Natural killer cell (primary cell): ENCODE measurements at regions not wholly inside any gene's neighbourhood (a gene's known extent, or its start where the extent isn't known, plus 50 kb on each side); places are given as distances from the start of the nearest gene placed in this dataset.

Source experiments
- ATAC-seq, 3 donors: fragments of 150-1000 bp in 2 of 3; fragments of 200-7000 bp in 1 of 3; cut with Tn5 transposase; 1 replicate in 1 of 3; 2 replicates in 2 of 3; pipeline ENCODE4 v1.10.0; 2021; ENCODE audit warnings: mild to moderate bottlenecking in 2 of 3, moderate library complexity in 2 of 3
- DNase-seq, 2 donors: peaks; one replicate each; pipeline versions ENCODE4 v3.0.0 to v3.0.0-alpha.2; 2013 to 2021; ENCODE audit warnings: mixed read lengths in 1 of 2
- H3K27ac ChIP-seq: one replicate; pipeline ENCODE4 v1.5.1; 2013; ENCODE audit warnings: mild to moderate bottlenecking, low read length
- H3K27me3 ChIP-seq: one replicate; pipeline ENCODE4 v1.6.1; 2013; ENCODE audit warnings: low read length; ENCODE audit not compliant: control insufficient read depth, insufficient read depth
- H3K36me3 ChIP-seq: one replicate; pipeline ENCODE4 v1.6.1; 2013; ENCODE audit warnings: low read length; ENCODE audit not compliant: control insufficient read depth, insufficient read depth
- H3K4me1 ChIP-seq: one replicate; pipeline ENCODE4 v1.6.1; 2013; ENCODE audit warnings: low read length; ENCODE audit not compliant: control insufficient read depth, insufficient read depth
- H3K4me3 ChIP-seq: one replicate; pipeline ENCODE4 v1.5.1; 2013; ENCODE audit warnings: low read length
- H3K9me3 ChIP-seq: one replicate; pipeline ENCODE4 v1.6.1; 2013; ENCODE audit warnings: low read length; ENCODE audit not compliant: control insufficient read depth, insufficient read depth
- H3K27ac Mint-ChIP-seq, 2 donors: one replicate each; pipeline ENCODE4 v1.8.0; 2022; ENCODE audit warnings: mild to moderate bottlenecking in 2 of 2, mixed read lengths in 2 of 2, moderate library complexity in 1 of 2
- H3K27me3 Mint-ChIP-seq, 2 donors: one replicate each; pipeline ENCODE4 v1.8.0; 2022; ENCODE audit warnings: low read depth in 2 of 2, mixed read lengths in 2 of 2
- H3K36me3 Mint-ChIP-seq: one replicate; pipeline ENCODE4 v1.8.0; 2022; ENCODE audit warnings: mixed read lengths
- H3K4me1 Mint-ChIP-seq, 2 donors: one replicate each; pipeline ENCODE4 v1.8.0; 2022; ENCODE audit warnings: mixed read lengths in 2 of 2
- H3K4me3 Mint-ChIP-seq: one replicate; pipeline ENCODE4 v1.8.0; 2022; ENCODE audit warnings: mild to moderate bottlenecking, moderate library complexity, mixed read lengths
- H3K9me3 Mint-ChIP-seq, 2 donors: one replicate each; pipeline ENCODE4 v1.8.0; 2022; ENCODE audit warnings: mixed read lengths in 2 of 2
- WGBS: methylation state at CpG from one replicate; pipeline ENCODE4 v1.1.7; 2013; ENCODE audit warnings: missing lambda C conversion rate; ENCODE audit not compliant: insufficient coverage; 5-methylcytosine and 5-hydroxymethylcytosine counted together
- intact Hi-C: fragments of 100-400 bp; cut with micrococcal nuclease; formaldehyde crosslinking; loops from one replicate; pipeline ENCODE4 v1.14.2; 2022
- TF ChIP-seq, protein P1 (sequence below): fragments of 200-600 bp; IDR thresholded peaks from one replicate; pipeline ENCODE4 v1.8.0; 2022; ENCODE audit warnings: antibody characterized with exemption

DNA sequence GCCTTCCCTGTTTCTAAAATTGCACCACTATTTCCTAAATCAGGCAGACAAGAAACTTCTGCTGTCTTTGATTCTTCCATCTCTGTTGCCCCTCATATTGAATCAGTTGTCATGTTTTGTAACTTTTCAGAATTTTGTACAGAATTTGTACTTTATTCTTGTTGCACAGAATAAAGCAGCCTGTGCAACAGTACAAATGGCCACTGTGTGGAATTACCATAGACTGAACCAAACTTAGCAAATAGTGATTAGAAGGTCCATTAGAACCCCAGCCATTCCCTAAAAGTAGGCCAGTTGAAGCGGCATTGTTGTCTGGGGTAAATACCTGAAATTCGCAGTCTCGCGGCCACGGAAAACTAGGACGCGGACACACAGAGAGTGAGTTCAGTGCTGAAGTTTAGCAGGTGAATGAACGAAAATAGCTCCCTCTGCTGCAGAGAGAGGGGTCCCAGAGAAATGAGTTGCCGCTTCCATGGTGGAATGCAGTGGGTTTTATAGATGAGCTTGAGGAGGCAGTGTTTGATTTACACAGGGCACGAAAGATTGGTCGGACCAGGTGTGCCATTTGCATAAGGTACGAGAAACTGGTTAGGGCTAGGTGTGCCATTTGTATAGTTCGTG, 71.8 kb downstream of the C4orf33 start:
- Mint-ChIP-seq H3K36me3 (no peaks in the 10 kb centered on the region), H3K27ac (no peak overlapping the region), H3K9me3 (no peaks in the 10 kb centered on the region), H3K27me3 (peaks cover 32 to 43% of the 10 kb centered on the region in 2 donors), H3K4me3 (no peak overlapping the region), H3K4me1 (no peaks in the 10 kb centered on the region)
- no peaks in the 10 kb centered on the region for H3K9me3 ChIP-seq
- peaks cover 11% of the 10 kb centered on the region for H3K27me3 ChIP-seq
- intact Hi-C loops, result no loop called here
- ATAC-seq, result no peak
- H3K4me3 ChIP-seq, result no peak overlapping the region
- H3K27ac ChIP-seq, result no peak overlapping the region
- no peak for DNase-seq
- 59% methylated on average over 13 of the region's 13 CpGs for WGBS
- no peaks in the 10 kb centered on the region for H3K36me3 ChIP-seq
- H3K4me1 ChIP-seq, result no peaks in the 10 kb centered on the region
- TF ChIP-seq, protein P1, sequence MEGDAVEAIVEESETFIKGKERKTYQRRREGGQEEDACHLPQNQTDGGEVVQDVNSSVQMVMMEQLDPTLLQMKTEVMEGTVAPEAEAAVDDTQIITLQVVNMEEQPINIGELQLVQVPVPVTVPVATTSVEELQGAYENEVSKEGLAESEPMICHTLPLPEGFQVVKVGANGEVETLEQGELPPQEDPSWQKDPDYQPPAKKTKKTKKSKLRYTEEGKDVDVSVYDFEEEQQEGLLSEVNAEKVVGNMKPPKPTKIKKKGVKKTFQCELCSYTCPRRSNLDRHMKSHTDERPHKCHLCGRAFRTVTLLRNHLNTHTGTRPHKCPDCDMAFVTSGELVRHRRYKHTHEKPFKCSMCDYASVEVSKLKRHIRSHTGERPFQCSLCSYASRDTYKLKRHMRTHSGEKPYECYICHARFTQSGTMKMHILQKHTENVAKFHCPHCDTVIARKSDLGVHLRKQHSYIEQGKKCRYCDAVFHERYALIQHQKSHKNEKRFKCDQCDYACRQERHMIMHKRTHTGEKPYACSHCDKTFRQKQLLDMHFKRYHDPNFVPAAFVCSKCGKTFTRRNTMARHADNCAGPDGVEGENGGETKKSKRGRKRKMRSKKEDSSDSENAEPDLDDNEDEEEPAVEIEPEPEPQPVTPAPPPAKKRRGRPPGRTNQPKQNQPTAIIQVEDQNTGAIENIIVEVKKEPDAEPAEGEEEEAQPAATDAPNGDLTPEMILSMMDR, result no peak

DNA sequence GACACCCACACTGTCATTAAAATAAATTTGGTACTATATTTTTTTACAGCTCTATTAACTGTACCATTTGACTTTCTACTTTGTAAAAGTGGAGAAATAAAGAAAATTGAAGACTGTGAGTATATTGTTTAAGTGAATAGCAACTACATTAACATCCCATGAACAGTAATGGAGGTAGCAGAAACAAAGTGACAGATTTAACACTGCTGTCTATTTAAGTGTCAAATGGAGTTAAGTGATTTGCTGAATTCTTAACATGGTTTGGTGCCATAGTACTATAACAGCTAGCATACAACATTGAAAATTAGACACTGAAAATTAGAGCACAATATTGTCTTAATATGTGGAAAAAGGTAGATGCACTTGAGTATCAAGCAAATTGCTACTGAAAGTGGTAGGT, 76.2 kb downstream of the C4orf33 start:
- Histone ChIP-seq H3K27ac (no peak overlapping the region), H3K36me3 (no peaks in the 10 kb centered on the region), H3K27me3 (peaks cover 7% of the 10 kb centered on the region), H3K4me1 (no peaks in the 10 kb centered on the region), H3K4me3 (no peak overlapping the region), H3K9me3 (no peaks in the 10 kb centered on the region)
- H3K4me3 Mint-ChIP-seq, result no peak overlapping the region
- no peaks in the 10 kb centered on the region for H3K9me3 Mint-ChIP-seq
- H3K36me3 Mint-ChIP-seq, result no peaks in the 10 kb centered on the region
- no peak overlapping the region for H3K27ac Mint-ChIP-seq
- DNase-seq (no peak), ATAC-seq (no peak)
- TF ChIP-seq, protein P1, result no peak
- H3K27me3 Mint-ChIP-seq, result peaks cover 28 to 43% of the 10 kb centered on the region in 2 donors
- intact Hi-C loops, result no loop called here
- no peaks in the 10 kb centered on the region for H3K4me1 Mint-ChIP-seq

DNA sequence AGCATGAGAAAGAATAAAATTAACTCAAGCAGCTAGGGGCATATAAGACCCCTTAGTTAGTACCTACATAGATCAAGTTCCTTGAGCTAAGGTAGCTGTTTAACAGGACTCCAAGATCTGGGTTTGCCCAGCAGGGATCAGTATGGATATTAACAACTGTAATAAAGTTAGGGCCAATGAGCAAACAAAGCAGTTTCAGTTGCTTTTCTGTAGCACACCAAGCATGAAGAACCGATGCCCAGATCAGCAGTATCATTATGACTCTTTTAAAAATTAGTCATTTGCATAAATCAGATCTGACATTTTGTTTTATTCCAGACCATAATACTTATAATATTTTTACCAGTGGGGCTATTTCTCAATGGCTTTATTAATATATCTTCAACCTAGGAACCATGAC, 80.9 kb downstream of the C4orf33 start:
- ATAC-seq (no peak), DNase-seq (no peak)
- no peak overlapping the region for H3K27ac Mint-ChIP-seq
- TF ChIP-seq, protein P1, result no peak
- H3K4me3 Mint-ChIP-seq, result no peak overlapping the region
- Histone ChIP-seq H3K9me3 (no peaks in the 10 kb centered on the region), H3K27me3 (no peaks in the 10 kb centered on the region), H3K4me3 (no peak overlapping the region), H3K27ac (no peak overlapping the region), H3K4me1 (no peaks in the 10 kb centered on the region), H3K36me3 (no peaks in the 10 kb centered on the region)
- H3K27me3 Mint-ChIP-seq, result peaks cover 11 to 13% of the 10 kb centered on the region in 2 donors
- 93% methylated on average over 1 of the region's 1 CpG for WGBS
- no peaks in the 10 kb centered on the region for H3K9me3 Mint-ChIP-seq
- no peaks in the 10 kb centered on the region for H3K36me3 Mint-ChIP-seq
- no peaks in the 10 kb centered on the region for H3K4me1 Mint-ChIP-seq
- intact Hi-C loops, result no loop called here

DNA sequence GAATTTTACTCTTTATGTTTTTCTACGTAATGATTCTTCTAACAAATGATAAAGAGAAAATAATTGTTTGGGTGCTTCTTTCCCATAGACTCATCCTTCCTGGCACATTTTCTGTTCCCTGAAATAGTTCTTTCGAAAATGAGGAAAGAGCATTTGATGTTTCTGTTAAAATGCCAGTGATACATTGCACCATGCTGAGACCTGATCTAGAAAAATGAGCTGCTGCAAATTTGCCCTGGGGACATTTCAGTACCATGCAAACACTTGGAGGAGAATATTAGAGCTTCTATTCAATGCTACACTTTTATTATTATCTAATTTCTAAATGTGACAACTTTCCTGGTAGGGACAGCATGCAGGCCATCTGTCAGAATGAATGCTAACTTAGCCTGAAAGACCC, 83.3 kb downstream of the C4orf33 start:
- Mint-ChIP-seq H3K9me3 (no peaks in the 10 kb centered on the region), H3K4me1 (no peaks in the 10 kb centered on the region), H3K36me3 (no peaks in the 10 kb centered on the region), H3K27me3 (peaks cover 0 to 4% of the 10 kb centered on the region in 2 donors), H3K4me3 (no peak overlapping the region), H3K27ac (no peak overlapping the region)
- ATAC-seq (no peak), DNase-seq (no peak)
- no peaks in the 10 kb centered on the region for H3K36me3 ChIP-seq
- intact Hi-C loops, result no loop called here
- no peaks in the 10 kb centered on the region for H3K4me1 ChIP-seq
- WGBS, result 67% methylated on average over 1 of the region's 2 CpGs
- TF ChIP-seq, protein P1, result no peak
- no peak overlapping the region for H3K4me3 ChIP-seq
- H3K27me3 ChIP-seq, result no peaks in the 10 kb centered on the region
- no peak overlapping the region for H3K27ac ChIP-seq
- H3K9me3 ChIP-seq, result no peaks in the 10 kb centered on the region
